ENCODE measurements at regions not wholly inside any gene's neighbourhood (a gene's known extent, or its start where the extent isn't known, plus 50 kb on each side); places are given as distances from the start of the nearest gene placed in this dataset.

DNA sequence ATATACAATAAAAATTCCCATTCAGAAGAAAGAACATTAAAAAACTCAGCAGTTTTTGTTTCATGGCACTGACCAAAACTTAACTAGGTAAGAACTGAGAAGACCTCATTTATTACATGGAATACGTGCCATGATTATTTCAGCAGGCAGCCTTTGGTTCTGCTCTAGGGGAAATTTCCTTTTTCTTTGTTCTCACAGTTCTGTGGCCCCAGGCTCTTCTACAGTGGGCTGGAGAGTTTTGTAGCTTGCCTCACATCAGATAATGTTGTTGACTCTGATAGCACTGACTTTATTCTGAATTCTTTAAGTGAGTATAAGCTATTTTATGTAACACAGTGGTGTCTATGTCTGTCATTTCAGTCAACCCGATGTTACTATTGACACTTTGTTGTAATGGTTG lies 844.3 kb downstream of the TBC1D32 start:
- Histone ChIP-seq H3K4ac (ENCODE audit: low read depth, low read length) (no peak overlapping the region), H4K20me1 (ENCODE audit: insufficient read depth, low read length) (no peaks in the 10 kb centered on the region), H3K23ac (ENCODE audit: low read depth, low read length) (no peak overlapping the region), H3K79me1 (ENCODE audit: low read depth in 1 of 2, low read length in 2 of 2) (no peaks in the 10 kb centered on the region), H3K4me1 (ENCODE audit: control insufficient read depth, insufficient read depth, low read length) (no peaks in the 10 kb centered on the region), H3K4me3 (ENCODE audit: insufficient read depth, low read depth, low read length) (no peak overlapping the region), H2BK5ac (ENCODE audit: low read depth, low read length, poor library complexity, severe bottlenecking) (no peak overlapping the region), H4K5ac (ENCODE audit: low read depth, low read length) (no peak overlapping the region), H2BK15ac (ENCODE audit: low read depth, low read length) (no peak overlapping the region), H3K27ac (ENCODE audit: insufficient read depth, low read length) (no peak overlapping the region), H3K4me2 (ENCODE audit: low read depth, low read length) (no peak overlapping the region), H3K36me3 (ENCODE audit: control insufficient read depth, insufficient read depth, low read length) (no peaks in the 10 kb centered on the region), H4K91ac (ENCODE audit: insufficient read depth, low read depth, low read length) (no peak overlapping the region), H2BK20ac (ENCODE audit: low read depth, low read length) (no peak overlapping the region), H3K9me1 (ENCODE audit: insufficient read depth, low read length) (no peaks in the 10 kb centered on the region), H2AK9ac (replicated peaks; ENCODE audit: low read depth, low read length, poor library complexity) (no peak overlapping the region), H4K8ac (ENCODE audit: low read depth in 2 of 2, low read length in 2 of 2) (no peak overlapping the region), H2BK120ac (ENCODE audit: low read depth, low read length) (no peak overlapping the region), H3K18ac (ENCODE audit: low read depth, low read length) (no peak overlapping the region), H3K27me3 (ENCODE audit: control insufficient read depth, insufficient read depth, low read length) (no peaks in the 10 kb centered on the region), H3K14ac (replicated peaks; ENCODE audit: low read depth, low read length) (no peak overlapping the region), H3K9me3 (ENCODE audit: control insufficient read depth, insufficient read depth, low read length) (no peaks in the 10 kb centered on the region; the same call in 1 of the 2 replicates), H3K56ac (ENCODE audit: extremely low read depth, insufficient read depth, low read length) (no peak overlapping the region), H3K9ac (ENCODE audit: low read depth, low read length) (no peak overlapping the region), H2AK5ac (ENCODE audit: low read depth, low read length) (no peak overlapping the region), H2AFZ (replicated peaks; ENCODE audit: low read length, poor library complexity) (no peak overlapping the region)
- ChIA-PET POLR2A (ENCODE audit: unreplicated experiment) (no interaction called here), CTCF (no interaction called here)
- in situ Hi-C loops (cut with MboI; ENCODE audit: low sequenced_read_pairs), result no loop called here
- ATAC-seq (ENCODE audit: low read depth), result no peak
- no TSS peak for BruUV-seq (replicated peaks)
- TF ChIP-seq RAD21 (IDR thresholded peaks at IDR 0.05; ENCODE audit: low read length), result no peak
- TF ChIP-seq MAZ (IDR thresholded peaks at IDR 0.05; ENCODE audit: borderline replicate concordance, low read depth, low read length), result no peak
- TF ChIP-seq SMC3 (IDR thresholded peaks at IDR 0.05; ENCODE audit: low read depth, low read length), result no peak
- no peak for TF ChIP-seq CEBPB (IDR thresholded peaks at IDR 0.05; ENCODE audit: low read depth, low read length)
- TF ChIP-seq USF2 (IDR thresholded peaks at IDR 0.05; ENCODE audit: low read depth, low read length), result no peak
- no peak for TF ChIP-seq ELK1 (IDR thresholded peaks at IDR 0.05; ENCODE audit: borderline replicate concordance, low read depth, low read length)
- no peak for TF ChIP-seq POLR2A (IDR thresholded peaks at IDR 0.05; ENCODE audit: low read depth, low read length)
- TF ChIP-seq RFX5 (IDR thresholded peaks at IDR 0.05; ENCODE audit: low read depth, low read length), result no peak
- no peak for TF ChIP-seq MAFK (IDR thresholded peaks at IDR 0.05; ENCODE audit: low read depth, low read length)
- no peak for TF ChIP-seq CHD1 (IDR thresholded peaks at IDR 0.05; ENCODE audit: low read depth, low read length)
- no peak for TF ChIP-seq FOS (IDR thresholded peaks at IDR 0.05; ENCODE audit: low read depth, low read length)
- no peak for TF ChIP-seq MXI1 (IDR thresholded peaks at IDR 0.05; ENCODE audit: borderline replicate concordance, low read depth, low read length)
- WGBS, 2 experiments (ENCODE audit: extremely low coverage in 2 of 2, insufficient read length in 1 of 2), result no CpG with 5 or more reads among the region's 2 CpGs
- intact Hi-C loops (cut with micrococcal nuclease), result no loop called here
- dilution Hi-C loops (cut with HindIII; ENCODE audit: low sequenced_read_pairs, unreplicated experiment), result no loop called here
- DNase-seq, result no peak

Measured in IMR-90 (cell line).